Kidney tubule cell (primary cell): ENCODE measurements at regions not wholly inside any gene's neighbourhood (a gene's known extent, or its start where the extent isn't known, plus 50 kb on each side); places are given as distances from the start of the nearest gene placed in this dataset.
A peak's percentile ranks its signal among the peaks of the same experiment; 100 is the strongest.
"Not testable (repeated sequence)": the region's sequence is repeated elsewhere in the genome, so short reads cannot be mapped to it uniquely, and the experiment has no call there.

Experiments used
- DNase-seq: peaks from one replicate; pipeline ENCODE4 v3.0.0-alpha.2; 2018; ENCODE audit warnings: low spot score

DNA sequence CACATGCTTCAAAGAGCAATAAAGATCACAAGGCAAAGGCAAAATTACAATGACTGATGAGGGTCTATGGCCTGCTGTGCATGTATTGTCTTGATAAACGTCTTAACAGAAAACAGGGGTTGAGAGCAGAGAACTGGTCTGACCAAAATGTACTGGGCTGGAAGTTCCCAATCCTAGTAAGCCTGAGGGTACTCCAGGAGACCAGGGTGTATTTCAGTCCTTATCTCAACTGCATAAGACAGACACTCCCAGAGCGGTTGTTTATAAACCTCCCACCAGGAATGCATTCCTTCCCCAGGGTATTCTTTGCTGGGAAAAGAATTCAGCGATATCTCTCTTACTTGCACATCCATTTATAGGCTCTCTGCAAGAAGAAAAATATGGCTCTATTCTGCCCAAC lies 521.8 kb upstream of the GNPDA2 start:
- DNase-seq: not testable (repeated sequence)

DNA sequence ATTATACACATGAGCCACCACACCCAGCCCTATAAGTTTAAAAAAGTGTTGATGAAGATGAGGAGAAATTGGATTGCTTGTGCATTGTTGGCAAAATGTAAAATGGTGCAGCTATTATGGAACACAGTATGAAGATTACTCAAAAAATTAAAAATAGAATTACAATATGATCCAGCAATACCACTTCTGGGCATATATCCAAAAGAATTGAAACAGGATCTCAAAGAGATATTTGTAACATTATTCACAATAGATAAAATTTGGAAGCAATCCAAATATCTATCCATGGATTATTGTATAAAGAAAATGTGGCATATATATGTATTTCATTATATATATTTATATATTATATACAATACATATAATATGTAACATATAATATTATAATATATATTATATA lies 515.6 kb upstream of the GNPDA2 start:
- DNase-seq: no peak

- DNase-seq: no peak
Measured at GRCh38 chr4:45229206-45229605, 502.9 kb upstream of the GNPDA2 start.

DNA sequence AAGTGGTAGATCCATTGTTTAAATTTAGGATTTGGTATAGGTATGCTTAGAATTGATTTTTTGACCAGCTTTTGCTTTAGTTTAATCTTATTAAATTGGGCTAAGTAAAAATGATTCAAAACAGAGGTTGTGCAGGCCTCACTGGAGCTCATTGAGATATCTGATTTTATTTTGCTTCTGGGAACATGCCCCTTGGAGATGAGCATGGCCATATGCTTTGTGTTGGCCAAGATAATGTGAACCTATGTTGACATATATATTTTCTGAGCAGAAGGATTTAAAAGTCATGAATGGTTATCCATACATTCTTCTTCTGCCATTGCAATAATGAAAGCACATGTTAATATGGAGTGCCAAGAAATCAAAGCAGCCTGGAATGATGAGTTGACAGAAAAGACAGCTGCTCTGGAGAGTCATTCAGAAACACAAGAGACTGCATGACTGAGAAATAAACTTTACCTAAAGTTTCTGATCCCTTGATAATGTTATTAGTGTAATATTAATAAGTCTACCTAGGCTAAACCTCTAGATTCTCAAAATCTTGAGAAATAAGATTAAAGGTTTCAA lies 489.7 kb upstream of the GNPDA2 start:
- no peak for DNase-seq

DNA sequence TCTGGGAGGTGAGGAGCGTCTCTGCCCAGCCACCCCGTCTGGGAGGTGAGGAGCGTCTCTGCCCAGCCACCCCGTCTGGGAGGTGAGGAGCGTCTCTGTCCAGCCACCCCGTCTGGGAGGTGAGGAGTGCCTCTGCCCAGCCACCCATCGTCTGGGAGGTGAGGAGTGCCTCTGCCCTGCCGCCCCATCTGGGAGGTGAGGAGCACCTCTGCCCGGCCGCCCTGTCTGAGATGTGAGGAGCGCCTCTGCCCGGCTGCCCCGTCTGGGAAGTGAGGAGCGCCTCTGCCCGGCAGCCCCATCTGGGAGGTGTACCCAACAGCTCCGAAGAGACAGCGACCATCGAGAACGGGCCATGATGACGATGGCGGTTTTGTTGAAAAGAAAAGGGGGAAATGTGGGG lies 482.1 kb upstream of the GNPDA2 start:
- DNase-seq: not testable (repeated sequence)

- DNase-seq: not testable (repeated sequence)
Measured at GRCh38 chr4:45207864-45208331, 481.5 kb upstream of the GNPDA2 start.

GRCh38 chr4:45207241-45207863 lies 481.0 kb upstream of the GNPDA2 start:
- not testable (repeated sequence) for DNase-seq

- DNase-seq: no peak
Measured at GRCh38 chr4:45199736-45200135, 473.4 kb upstream of the GNPDA2 start.

GRCh38 chr4:45188501-45188900 lies 462.1 kb upstream of the GNPDA2 start:
- no peak for DNase-seq

DNA sequence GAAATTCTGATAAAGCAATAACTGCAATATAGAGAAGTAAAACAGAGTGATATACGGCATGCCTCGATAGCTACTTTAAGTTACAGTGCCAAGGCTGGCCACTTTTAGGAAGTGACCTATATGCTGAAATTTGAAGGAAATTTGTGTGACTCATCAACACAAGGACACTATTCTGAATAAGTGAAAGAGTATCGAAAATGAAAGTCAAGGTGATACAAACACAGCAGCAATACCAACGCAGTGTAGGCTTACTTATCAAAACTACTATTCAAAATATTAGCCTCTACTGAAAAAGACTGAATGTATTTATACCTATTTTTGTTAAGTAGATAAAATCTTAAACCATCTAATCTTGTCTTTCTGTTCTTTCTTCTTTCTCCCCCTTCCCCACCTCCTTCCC lies 459.9 kb upstream of the GNPDA2 start:
- DNase-seq: no peak

DNA sequence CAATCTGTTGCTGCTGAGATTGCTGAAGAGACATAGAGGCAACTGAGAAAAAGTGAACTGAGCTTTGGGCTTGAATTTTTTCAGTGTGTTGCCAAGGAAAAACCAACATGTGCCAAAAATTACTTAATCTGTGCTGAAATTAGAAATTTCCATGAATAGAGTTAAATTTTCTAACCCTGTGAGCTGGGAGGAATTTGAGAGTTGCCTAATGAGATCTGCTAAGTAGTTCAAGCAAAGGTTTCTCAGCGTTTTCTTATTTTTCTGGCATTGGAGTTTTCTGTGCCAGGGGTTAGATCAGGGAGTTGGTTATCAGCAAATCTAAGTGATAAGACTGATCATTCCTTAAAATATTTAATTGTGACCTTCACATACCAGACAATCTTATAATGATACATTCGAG lies 457.5 kb upstream of the GNPDA2 start:
- DNase-seq: no peak

DNA sequence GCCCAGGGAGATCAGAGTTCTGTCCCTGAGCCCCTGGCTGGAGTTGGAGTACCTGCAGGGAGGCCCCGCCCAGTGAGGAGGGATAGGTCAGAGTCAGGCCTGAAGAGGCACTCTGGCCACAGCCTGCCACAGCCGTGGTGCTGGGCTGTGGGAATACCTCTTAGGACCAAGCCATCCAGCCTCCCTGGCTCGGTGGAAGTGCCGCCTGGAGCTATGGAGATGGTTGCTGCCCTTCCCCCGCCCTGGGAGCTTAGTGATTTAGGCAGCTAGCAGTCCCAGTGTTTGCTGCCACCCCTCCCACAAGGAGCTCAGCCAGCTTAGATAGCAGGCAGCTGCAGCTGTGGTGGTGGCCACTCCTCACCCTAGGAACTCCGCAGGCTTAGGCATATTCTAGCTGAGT lies 446.3 kb upstream of the GNPDA2 start:
- DNase-seq: no peak

- no peak for DNase-seq
Measured at GRCh38 chr4:45160951-45161350, 434.6 kb upstream of the GNPDA2 start.

DNA sequence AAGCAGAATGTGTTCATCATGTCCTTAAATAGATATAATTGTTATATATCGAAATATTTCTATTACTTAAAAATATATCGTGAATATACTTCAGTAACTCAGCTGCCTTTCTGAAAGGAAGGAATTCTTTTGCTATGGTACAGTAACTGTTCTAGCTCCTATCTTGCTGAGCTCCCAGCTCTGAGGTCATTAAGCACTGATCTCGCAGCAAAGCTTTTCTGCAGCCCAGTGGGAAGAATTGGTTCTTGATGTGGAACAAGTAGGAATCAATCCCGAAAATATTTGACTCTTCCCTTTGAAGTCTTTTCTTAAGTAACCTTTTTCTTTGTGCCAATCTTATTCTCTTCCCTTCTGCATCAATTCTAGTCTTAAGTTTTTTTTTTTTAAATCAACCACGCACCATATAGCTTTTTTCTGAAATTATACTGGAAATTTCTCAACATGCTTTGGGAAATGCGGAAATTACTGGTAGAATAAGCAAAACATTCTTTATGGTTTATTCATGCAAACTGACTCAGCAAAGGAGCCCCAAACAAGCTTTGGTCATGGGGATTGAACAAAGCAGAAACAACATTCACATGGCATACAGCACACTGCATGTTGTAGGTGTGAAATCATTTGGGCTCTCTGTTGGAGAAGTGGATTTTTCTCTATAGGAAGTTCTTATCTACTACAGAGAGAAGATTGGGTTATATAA lies 428.9 kb upstream of the GNPDA2 start:
- peak; percentile 36 for DNase-seq

DNA sequence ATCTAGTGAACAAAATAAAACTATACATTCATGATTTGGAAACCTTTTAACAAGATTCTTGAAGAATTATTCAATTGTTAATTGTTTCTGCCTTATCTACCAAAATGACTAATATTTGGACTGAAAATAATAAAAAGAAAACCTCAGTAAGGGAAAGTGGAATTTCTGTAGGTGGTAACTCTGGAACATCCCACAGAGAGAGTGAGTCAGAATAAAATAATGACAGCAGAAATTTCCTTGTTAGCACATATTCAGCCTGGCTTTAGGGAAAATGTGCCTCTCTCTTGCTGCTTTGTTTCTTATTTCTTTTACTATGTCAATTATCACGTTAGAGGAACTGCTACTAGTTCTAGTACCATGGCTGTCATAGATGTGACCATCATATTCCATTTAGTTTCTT lies 421.5 kb upstream of the GNPDA2 start:
- DNase-seq: peak; percentile 33

DNA sequence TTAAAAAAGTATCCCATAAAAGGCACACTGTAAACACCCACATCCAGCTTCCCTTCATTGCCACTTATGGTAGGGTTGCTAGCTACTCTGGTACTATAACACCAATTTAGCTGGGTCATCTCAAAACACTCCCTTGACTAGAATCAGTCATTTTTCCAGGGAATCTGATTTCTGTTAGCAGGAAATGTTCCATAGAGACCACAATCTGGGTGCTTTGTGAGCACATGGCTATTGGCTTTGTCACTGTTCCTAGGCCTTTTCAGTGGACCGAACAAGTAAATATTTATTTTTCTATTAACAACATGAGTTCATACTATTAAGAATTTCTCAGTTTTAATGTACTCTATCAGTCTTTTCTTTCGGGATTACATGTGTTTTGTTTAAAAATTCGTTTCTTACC lies 404.7 kb upstream of the GNPDA2 start:
- DNase-seq: no peak

GRCh38 chr4:45122406-45122805 lies 396.1 kb upstream of the GNPDA2 start:
- DNase-seq: no peak

DNA sequence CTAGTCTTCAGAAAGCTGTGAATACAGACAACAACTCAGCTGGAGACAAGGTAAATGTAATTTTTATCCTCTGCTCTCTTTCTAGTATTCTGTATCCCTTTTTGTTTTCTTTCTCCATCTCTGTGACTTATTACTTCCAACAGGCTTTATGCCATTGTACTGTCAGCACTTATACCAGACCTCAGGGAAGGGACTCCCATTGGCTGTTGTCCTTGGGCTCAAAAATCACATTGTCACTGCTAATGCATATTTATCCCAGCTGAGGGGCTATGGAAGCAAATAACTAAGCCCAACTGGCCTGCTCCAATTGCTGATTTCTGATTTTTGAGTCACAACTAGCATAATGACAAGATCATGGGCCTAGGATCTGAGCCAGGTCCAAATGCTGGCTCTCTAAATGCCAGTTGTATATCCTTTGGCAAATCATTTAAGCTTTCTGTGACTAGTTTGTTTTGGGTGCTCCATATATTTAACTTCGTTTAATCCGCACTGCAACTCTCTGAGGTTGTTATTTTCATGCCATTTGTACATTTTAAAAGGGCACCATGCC lies 395.1 kb upstream of the GNPDA2 start:
- DNase-seq: no peak

DNA sequence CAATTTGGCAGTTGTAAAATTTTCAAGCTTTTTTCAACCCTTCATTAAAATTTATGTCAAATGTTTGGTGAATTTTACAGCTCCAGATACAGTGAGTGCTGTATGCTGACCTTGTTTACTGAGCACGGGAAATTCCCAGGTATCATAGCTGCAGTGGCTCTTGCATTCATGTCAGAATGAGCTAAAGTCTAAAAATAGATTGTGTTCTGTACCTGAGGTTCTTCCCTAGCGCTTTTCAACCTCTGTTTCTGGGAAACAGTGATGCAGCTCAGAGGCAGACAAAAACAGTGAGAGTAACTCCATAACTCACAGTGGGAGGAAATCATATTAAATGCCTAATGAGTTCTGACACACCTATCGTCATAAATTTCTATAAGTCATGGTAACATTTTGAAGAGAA lies 393.8 kb upstream of the GNPDA2 start:
- peak; percentile 44 for DNase-seq

DNA sequence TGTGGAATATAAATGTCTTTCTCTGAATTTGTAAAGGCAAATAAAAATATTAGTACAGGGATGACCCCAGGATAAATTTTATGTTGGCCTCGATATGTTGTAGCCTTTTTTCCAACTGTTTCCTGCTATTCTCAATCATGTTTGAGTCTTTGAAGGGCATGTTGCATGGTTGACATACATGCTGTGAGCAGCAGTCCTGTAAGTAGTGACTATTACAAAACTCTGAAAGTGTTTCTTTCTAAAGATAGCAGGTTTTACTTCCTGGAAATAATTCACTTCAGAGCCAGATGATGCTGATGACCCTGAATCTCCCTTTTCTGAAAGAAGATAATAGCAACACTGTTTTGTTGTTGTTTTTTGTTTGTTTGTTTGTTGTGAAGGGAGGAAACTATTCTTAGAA lies 393.0 kb upstream of the GNPDA2 start:
- DNase-seq: no peak

GRCh38 chr4:45102716-45103115 lies 376.4 kb upstream of the GNPDA2 start:
- no peak for DNase-seq

GRCh38 chr4:45100956-45101818 lies 374.8 kb upstream of the GNPDA2 start:
- no peak for DNase-seq
